GM12873 (cell line): ENCODE measurements at regions not wholly inside any gene's neighbourhood (a gene's known extent, or its start where the extent isn't known, plus 50 kb on each side); places are given as distances from the start of the nearest gene placed in this dataset.

Experiments used
- TF ChIP-seq, protein P1 (sequence below): IDR thresholded peaks from 2 replicates; pipeline ENCODE4 v1.5.1; 2012; ENCODE audit warnings: low read depth, mild to moderate bottlenecking, moderate library complexity, low read length, control low read depth; ENCODE audit not compliant: insufficient read depth; ENCODE audit errors: missing control alignments

DNA sequence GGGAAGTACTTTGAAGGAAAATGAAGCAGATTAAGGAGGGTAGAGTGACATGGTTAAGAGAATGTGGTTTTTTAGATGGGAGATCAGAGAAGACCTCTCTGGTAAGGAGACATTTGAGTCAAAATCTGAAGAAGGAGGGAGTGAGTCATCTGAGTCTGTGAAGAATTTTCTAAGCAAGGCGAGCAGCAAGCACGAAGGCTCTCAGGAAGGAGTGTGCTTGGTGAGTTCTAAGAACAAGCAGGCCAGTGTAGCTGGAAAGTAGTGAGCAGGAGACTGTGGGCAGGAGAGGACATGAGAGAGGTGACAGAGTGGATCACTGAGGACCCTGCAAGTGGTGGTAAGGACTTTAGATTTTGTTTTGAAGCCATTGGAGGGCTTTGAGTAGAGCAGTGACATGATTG, 76.3 kb upstream of the FUT8 start:
- TF ChIP-seq, protein P1, sequence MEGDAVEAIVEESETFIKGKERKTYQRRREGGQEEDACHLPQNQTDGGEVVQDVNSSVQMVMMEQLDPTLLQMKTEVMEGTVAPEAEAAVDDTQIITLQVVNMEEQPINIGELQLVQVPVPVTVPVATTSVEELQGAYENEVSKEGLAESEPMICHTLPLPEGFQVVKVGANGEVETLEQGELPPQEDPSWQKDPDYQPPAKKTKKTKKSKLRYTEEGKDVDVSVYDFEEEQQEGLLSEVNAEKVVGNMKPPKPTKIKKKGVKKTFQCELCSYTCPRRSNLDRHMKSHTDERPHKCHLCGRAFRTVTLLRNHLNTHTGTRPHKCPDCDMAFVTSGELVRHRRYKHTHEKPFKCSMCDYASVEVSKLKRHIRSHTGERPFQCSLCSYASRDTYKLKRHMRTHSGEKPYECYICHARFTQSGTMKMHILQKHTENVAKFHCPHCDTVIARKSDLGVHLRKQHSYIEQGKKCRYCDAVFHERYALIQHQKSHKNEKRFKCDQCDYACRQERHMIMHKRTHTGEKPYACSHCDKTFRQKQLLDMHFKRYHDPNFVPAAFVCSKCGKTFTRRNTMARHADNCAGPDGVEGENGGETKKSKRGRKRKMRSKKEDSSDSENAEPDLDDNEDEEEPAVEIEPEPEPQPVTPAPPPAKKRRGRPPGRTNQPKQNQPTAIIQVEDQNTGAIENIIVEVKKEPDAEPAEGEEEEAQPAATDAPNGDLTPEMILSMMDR: no peak

DNA sequence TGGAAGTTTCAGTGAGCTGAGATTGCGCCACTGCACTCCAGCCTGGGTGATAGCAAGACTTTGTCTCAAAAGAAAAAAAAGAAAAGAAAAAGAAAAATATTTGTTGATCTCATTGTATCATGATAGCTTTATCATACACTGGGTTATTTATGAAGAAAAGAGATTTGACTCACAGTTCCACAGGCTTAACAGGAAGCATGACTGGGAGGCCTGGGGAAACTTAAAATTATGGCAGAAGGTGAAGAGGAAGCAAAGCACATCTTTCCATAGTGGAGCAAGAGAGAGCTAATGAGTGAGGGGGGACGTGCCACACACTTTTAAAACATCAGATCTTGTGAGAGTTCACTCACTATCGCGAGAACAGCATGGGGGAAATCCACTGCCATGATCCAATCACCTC, 72.7 kb upstream of the FUT8 start:
- TF ChIP-seq, protein P1: no peak

DNA sequence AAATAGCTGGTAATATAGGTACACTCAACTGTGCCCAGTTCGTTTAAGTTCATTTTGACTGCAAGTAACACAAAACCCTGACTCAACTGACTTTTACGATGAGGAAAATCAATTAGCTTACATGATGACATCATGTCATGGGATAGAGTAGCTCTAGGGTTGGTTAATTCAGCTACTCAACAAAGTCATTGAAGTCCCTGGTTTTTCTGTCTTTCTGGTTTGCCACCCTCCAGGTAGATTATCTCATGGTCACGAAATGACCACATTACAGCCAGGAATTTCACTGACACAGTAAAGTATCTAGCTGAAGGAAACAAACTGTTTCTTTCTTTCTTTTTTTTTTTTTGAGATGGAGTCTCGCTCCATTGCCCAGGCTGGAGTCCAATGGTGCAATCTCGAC, 68.5 kb upstream of the FUT8 start:
- TF ChIP-seq, protein P1: no peak

DNA sequence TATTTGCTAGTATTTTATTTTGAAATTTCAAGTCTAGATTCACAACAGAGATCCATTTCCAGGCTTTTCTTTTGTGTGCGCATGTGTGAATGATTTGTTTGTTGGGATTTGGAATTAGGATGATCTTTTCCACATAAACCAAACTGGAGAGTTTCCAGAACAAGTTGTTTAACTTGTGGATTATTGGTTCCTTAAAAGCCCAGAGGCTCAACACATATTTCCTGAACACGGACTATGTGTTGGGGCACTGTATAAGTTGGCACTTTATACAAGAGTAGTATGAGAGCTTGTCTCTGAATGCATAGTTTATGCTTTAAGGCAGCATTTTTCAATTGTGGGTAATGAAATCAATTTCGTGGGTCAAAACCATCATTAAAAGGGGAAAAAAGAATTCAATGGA, 67.3 kb upstream of the FUT8 start:
- TF ChIP-seq, protein P1: no peak

DNA sequence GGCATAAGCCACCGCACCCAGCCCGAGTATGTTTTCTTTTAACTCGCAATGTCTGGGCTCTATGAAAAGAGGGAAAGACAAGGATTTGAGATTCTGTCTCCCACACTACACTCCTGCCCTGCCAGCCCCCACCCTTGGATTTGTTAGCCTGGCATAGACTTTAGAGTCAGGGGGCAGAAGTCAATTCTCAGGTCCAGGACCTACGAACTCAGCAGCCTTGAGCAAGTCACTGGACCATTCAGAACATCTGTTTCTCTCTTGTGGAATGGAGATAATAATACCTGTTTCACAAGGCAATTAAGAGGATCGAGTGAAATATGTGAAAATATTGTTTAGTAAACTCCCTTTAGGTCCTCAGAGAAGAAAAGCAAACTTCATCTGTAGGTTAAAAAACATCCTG, 66.1 kb upstream of the FUT8 start:
- TF ChIP-seq, protein P1: no peak

DNA sequence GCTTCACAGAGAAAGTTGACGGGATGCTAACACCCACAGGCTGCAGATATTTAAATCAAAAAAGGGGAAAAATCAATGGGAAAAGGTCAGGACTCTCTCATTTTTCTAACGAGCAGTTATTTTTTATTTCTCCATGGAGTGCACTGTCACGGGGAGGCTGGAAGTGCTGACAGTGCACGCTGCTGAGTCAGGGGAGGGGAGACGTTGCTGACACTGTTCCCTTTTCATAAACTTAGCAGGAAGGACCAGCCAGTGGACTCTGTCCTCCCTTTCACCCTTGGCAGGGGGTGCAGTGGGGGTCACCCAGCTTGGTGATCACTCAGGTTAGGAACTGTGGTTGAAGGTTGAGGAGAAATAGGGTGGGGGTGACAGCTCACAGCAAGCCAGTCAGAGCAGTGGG, 65.6 kb upstream of the FUT8 start:
- TF ChIP-seq, protein P1: no peak

DNA sequence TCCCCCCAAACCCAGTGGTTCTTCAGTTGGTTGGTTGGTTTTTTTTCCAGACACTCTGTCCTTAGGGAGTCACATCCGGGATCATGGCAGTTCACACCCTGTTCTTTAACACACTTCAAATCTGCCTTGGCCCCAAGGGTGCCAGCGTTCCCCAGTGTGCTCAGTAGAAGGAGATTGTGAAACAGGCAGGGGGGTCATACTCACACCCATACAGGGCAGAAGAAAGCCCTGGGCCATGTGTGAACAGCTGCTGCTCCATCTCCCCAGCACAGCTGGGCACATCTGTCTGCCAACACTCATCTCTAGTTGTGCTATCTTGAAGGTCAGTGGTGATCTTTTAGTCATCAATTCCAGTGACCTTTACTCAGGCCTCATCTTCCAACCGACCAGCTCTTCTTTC, 64.4 kb upstream of the FUT8 start:
- TF ChIP-seq, protein P1: no peak
